ENCODE measurements at regions not wholly inside any gene's neighbourhood (a gene's known extent, or its start where the extent isn't known, plus 50 kb on each side); places are given as distances from the start of the nearest gene placed in this dataset.

DNA sequence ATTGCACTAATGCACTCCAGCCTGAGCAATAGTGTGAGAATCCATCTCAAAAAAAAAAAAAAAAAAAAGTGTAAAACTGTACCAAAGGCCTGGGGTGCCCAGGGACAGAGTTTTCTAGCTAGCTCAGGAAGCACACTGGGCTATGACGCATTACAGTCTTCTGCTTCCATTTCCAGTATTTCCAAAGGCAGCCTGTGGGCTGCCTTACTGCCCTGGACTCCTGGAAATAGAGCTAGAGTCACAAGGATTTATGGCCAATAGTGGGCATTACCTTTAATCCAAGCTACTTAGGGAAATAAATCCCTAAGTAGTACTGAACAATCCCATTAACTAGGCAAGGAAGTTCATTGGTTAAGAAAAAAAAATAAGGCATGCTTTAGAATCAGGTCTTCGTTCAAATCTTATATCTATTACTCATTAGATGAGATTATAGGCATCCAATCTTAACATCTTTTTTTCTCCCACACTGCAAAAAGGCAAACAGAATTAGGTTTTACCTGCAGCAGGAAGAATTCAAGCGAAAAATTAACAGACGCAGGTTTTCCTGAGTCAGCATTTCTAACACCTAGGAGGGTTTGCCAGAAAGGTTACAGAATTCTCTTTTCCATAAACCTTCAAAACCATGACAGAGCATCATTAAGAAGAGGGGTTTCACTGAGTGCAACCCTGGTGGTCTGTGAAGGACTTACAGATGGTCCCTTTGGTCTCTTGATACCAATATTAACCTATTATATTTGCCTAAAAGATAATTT, 85.6 kb upstream of the CCDC112 start:
- no peak for DNase-seq
- Histone ChIP-seq H3K36me3 (replicated peaks; ENCODE audit: control insufficient read depth, insufficient read depth, low read length) (no peaks in the 10 kb centered on the region), H3K4me3 (ENCODE audit: insufficient read depth, low read depth, low read length) (no peak overlapping the region), H3K27me3 (ENCODE audit: control insufficient read depth, insufficient read depth, low read length) (no peaks in the 10 kb centered on the region)

DNA sequence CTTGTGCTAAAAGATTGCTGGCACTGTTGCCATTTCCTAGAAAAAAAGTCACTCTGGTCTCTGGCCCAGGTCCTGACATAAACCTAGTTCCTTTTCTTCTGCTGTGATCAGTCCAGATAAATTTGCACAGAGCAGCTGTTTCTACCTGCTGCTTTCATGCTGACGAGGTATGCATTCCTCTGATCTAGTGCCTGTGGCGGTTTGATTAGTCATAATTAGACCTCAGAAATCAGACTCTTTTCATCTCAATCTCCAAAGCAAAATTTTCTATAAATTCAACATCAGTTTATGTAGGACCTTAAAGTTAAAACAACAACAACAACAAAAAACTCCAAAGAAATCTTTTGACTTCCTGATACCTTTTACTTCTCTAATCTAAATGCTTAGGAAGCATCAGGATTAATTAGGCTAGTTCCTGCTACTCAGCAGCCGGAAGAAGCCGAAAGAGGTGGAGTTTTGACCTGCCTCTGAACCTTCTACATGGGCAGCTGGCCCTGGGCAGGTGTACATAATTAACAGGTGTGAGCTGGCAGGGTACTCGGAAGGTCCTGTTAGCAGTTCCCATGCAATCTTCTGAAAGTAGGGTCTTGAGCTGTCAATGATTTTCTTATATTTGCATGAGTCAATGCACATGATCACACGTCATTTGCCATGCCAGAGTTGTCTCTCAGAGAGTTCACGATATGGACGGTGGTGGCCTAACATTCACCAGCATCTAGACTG, 83.3 kb upstream of the CCDC112 start:
- no peaks in the 10 kb centered on the region for H3K27me3 ChIP-seq (ENCODE audit: control insufficient read depth, insufficient read depth, low read length)
- no peaks in the 10 kb centered on the region for H3K36me3 ChIP-seq (replicated peaks; ENCODE audit: control insufficient read depth, insufficient read depth, low read length)
- DNase-seq: no peak
- no peak overlapping the region for H3K4me3 ChIP-seq (ENCODE audit: insufficient read depth, low read depth, low read length)

DNA sequence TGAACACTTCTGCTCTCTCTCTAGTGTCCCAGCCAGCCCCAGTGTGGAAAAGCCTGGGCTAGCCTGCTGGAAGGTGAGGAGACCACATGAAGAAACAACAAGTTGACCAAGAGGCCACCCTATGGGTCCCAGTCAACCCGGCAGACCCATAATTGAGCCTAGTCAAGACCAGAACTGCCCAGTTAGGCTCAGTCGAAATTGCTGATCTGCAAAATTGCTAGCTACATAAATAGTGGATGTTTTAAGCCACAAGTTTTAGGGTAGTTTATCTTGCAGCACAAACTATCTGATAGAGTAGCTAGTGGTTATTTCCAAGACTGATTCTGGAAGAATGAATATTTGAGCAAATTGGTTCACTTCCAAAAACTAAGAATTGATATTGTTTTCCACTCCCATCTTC, 82.3 kb upstream of the CCDC112 start:
- DNase-seq: no peak
- Histone ChIP-seq H3K4me3 (ENCODE audit: insufficient read depth, low read depth, low read length) (no peak overlapping the region), H3K27me3 (ENCODE audit: control insufficient read depth, insufficient read depth, low read length) (no peaks in the 10 kb centered on the region), H3K36me3 (replicated peaks; ENCODE audit: control insufficient read depth, insufficient read depth, low read length) (no peaks in the 10 kb centered on the region)

DNA sequence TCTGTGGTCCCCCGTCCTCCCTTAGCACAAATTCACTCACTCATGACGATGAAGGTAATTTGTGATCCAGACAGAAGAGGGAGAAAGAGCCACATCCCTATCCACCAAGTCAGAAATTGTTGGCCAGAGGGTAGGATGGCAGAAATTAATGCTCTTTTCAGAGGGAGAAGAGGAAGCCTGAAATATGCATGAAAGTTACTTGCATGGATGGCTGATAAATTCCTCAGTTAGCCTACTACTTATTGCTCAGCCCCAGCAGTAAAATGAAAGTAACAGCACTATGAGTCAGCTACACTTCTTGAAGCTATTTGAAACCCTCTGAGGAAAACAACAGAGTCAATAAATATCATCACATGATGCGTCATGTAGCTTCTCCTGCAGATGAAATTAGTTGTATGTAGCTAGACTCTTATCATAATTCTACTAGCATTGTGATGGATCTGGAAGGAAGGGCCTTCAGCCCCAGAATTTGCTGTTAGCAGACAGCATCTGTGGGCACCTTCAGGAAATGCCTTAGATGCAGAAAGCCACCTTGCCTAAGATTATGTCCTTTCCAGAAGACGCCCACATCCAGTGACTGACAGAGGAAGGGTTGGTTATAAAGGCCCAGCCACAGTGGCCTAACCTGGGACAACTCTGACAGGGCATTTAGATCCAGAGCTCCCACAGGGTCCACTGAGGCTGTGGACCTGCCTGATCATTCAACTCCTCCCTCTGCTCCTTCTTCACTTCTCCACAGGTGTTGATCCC, 81.2 kb upstream of the CCDC112 start:
- no peak for DNase-seq
- Histone ChIP-seq H3K36me3 (replicated peaks; ENCODE audit: control insufficient read depth, insufficient read depth, low read length) (no peaks in the 10 kb centered on the region), H3K4me3 (ENCODE audit: insufficient read depth, low read depth, low read length) (no peak overlapping the region), H3K27me3 (ENCODE audit: control insufficient read depth, insufficient read depth, low read length) (no peaks in the 10 kb centered on the region)

DNA sequence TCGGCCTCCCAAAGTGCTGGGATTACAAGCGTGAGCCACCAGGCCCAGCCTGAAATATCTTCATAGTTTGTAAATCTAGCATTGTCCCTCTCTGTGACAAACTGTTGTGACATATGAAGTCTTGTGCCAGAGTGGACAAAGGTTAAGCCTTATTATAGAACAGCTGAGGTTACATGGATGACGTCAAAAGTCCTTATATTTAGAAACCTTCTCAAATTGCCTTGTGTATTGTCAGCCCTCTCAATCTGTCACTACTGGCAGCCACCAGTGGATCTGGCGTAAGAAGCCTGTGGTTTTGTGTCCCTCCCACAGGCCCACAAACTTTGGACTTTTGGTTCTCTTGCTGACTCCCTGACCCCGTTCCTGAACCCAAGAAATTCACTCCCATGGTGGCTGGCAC, 79.4 kb upstream of the CCDC112 start:
- no peak for DNase-seq
- Histone ChIP-seq H3K27me3 (ENCODE audit: control insufficient read depth, insufficient read depth, low read length) (no peaks in the 10 kb centered on the region), H3K36me3 (replicated peaks; ENCODE audit: control insufficient read depth, insufficient read depth, low read length) (no peaks in the 10 kb centered on the region), H3K4me3 (ENCODE audit: insufficient read depth, low read depth, low read length) (no peak overlapping the region)

DNA sequence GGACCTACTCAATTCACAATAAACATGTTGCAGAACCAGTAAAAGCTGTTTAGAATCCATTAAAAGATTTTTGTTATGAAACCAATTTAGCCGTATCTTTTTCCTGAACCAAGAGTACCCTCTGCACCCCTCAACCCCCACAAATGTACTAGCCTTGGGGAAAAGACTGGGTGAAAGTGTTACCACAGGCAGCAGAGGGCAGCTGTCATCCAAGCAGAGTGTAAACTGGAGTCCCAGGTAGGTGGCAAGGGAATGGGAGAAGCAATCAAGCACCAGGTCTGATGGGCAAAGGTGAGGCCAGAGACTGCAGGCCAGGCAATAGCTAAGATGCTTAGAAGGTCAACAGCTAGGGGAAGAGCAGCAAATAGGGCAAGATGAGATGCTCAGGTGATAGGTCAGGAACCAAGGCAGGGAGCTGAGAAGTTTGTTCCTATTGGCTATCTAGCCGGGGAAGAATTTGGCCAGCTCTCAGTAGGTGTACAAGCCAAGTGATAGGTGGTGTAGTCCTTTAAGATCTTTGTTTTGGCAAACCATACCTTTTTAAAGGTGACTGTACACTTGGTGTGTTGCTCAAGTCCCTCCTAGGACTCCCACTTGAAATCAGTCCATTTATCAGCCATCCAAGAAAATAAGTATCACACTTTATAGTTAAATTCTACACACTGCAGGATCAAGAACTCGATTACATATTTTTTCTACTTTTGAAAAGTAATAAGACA, 77.8 kb upstream of the CCDC112 start:
- Histone ChIP-seq H3K36me3 (replicated peaks; ENCODE audit: control insufficient read depth, insufficient read depth, low read length) (no peaks in the 10 kb centered on the region), H3K4me3 (ENCODE audit: insufficient read depth, low read depth, low read length) (no peak overlapping the region), H3K27me3 (ENCODE audit: control insufficient read depth, insufficient read depth, low read length) (no peaks in the 10 kb centered on the region)
- no peak for DNase-seq

DNA sequence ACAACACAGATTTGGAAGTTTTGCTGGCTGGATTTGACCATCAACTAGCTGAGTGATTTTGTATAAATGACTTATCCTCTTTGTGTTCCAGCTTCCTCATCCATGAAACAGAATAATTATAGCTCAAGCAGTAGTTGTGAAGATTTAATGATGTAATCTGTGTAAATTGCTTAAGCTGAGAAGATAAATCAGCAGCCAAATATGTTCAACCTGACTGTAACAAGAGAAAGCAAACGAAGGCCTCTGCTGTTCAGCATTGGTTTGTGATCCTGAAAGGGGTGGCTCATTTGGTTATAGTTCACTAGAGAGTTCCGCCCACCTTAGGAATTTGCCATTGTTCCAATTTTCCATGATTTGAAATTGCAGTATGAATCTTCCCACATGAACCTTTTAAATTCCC, 75.7 kb upstream of the CCDC112 start:
- Histone ChIP-seq H3K36me3 (replicated peaks; ENCODE audit: control insufficient read depth, insufficient read depth, low read length) (no peaks in the 10 kb centered on the region), H3K4me3 (ENCODE audit: insufficient read depth, low read depth, low read length) (no peak overlapping the region), H3K27me3 (ENCODE audit: control insufficient read depth, insufficient read depth, low read length) (no peaks in the 10 kb centered on the region)
- DNase-seq: no peak

DNA sequence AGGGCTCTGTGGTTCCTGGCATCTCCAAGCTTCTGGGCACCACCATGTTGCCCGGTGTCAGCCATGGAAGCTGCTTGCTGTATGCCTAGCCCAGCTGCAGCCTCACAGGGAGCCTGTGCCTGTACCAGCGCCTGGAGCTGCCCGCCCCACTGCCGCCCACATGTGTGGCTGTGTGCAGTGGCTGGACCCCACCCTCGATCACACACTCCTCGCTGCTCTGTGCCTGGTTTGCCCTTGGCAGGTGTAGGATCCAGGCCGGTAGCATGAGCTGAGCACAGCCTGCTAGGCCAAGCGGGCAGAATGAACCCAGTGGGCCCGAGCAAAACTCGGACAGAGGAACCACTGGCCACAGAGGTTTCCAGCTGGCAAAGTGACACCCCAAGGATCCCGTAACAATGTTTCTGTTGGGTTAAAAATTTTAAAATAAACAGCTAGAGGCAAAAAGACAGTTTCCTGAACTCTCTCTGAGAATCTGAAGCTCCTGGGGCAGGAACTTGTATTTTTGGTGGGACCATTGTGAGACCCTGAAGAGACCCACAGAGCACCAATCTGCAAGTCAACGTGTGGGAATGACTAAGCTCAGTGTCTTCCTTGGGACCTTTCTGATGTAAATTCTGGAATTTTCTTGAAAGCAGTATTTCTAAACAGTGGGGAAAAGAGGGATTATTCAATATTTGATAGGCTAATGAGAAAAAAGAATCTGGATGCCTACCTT, 73.1 kb upstream of the CCDC112 start:
- no peak overlapping the region for H3K4me3 ChIP-seq (ENCODE audit: insufficient read depth, low read depth, low read length)
- H3K27me3 ChIP-seq (ENCODE audit: control insufficient read depth, insufficient read depth, low read length): no peaks in the 10 kb centered on the region
- H3K36me3 ChIP-seq (replicated peaks; ENCODE audit: control insufficient read depth, insufficient read depth, low read length): no peaks in the 10 kb centered on the region
- DNase-seq: peak; percentile 67

DNA sequence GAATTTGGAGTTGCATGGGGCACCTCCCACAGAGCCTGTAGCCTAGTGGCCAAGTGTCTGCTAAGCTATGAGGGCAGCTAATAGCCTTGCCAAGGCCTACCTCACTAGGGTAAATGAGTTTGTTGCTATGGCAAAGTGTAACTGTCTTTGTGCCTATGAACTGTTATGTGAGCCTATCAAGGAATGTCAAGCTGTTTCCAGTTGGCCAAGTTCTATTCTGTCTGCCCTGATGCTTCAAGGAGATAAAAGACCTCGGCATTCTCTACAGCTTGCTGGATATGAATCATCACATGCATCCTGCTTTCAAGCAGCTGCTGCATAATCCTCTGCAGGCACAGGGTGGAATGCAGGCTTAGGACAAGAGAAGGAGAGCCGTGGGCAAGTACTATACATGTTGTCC, 69.8 kb upstream of the CCDC112 start:
- no peaks in the 10 kb centered on the region for H3K36me3 ChIP-seq (replicated peaks; ENCODE audit: control insufficient read depth, insufficient read depth, low read length)
- H3K27me3 ChIP-seq (ENCODE audit: control insufficient read depth, insufficient read depth, low read length): no peaks in the 10 kb centered on the region
- H3K4me3 ChIP-seq (ENCODE audit: insufficient read depth, low read depth, low read length): no peak overlapping the region
- DNase-seq: no peak

DNA sequence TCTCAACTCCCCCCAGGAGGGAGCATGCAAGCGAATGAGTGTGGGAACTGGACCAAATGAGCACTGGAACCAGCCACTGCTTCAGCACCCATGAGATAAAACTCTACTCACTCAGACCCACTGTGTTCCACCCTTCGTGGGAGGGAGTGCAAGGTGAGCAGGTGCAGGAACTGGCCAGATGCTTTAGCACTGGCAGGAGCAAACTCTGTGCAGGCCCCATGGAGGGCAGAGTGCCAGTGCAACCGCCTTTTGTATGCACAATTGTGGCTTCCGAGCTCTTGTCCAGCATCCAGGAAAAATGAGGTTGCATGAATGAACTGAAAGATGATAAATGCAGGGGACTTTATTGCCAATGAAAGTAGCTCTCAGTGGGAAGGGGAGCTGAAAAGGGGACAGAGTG, 67.4 kb upstream of the CCDC112 start:
- Histone ChIP-seq H3K36me3 (replicated peaks; ENCODE audit: control insufficient read depth, insufficient read depth, low read length) (no peaks in the 10 kb centered on the region), H3K27me3 (ENCODE audit: control insufficient read depth, insufficient read depth, low read length) (no peaks in the 10 kb centered on the region), H3K4me3 (ENCODE audit: insufficient read depth, low read depth, low read length) (no peak overlapping the region)
- DNase-seq: no peak

DNA sequence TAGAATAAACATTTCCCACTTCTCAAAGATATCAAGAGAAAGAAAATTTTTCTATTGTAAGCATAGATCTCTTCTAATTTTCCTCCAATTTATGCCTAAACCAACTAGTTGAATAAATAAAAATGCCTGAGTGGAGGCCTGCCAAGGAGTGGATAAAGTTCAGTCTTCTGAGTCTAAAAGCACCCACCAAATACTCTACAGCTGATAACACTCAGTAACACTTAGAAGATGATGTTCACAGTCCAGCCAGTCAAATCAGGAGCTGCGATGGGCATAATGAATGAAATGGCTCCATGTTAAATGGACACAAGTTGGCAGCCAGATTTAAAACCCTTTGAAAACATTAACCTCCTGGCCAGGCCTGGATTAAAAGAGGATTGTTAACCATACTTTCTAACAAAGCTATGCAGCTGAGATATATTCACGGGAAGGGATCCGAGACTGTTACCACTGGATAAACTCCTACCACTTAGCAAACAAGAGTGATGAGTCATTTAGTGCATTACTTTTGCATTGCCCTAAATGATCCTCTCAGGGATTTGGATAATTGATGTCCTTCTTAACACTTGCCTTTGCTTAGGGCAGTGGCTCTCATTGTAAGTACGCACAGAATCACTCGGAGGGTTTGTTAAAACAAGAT, 63.7 kb upstream of the CCDC112 start:
- no peaks in the 10 kb centered on the region for H3K27me3 ChIP-seq (ENCODE audit: control insufficient read depth, insufficient read depth, low read length)
- no peak for DNase-seq
- H3K4me3 ChIP-seq (ENCODE audit: insufficient read depth, low read depth, low read length): no peak overlapping the region
- H3K36me3 ChIP-seq (replicated peaks; ENCODE audit: control insufficient read depth, insufficient read depth, low read length): no peaks in the 10 kb centered on the region

DNA sequence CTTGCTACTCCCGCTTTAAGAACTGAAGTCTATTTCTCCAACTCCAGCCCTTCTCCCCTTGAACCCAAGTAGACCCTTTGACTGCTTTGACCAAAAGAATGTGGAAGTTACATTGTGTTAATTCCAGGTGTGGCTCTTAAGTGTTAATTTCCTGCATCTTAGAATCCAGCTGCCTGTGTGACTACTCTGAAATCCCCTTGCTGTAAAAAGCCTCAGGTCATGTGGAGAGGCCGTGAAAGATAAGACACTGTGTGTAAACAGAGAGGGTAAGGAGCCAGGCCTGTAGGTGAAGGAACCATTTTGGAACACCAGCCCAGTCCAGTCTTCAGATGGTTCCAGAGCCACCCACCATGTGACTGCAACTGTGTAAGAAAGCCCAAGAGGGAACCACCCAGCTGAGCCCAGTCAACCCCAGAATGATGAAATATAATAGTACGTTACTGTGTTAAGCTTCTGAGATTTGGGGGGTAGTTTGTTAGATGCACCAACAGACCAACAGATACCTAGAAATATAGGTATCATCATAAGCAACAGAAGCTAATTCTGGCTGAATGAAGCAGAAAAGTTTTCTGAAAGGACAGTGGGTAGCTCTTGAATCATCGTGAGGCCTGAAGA, 59.4 kb upstream of the CCDC112 start:
- Histone ChIP-seq H3K4me3 (ENCODE audit: insufficient read depth, low read depth, low read length) (no peak overlapping the region), H3K36me3 (replicated peaks; ENCODE audit: control insufficient read depth, insufficient read depth, low read length) (no peaks in the 10 kb centered on the region), H3K27me3 (ENCODE audit: control insufficient read depth, insufficient read depth, low read length) (no peaks in the 10 kb centered on the region)
- DNase-seq: no peak

DNA sequence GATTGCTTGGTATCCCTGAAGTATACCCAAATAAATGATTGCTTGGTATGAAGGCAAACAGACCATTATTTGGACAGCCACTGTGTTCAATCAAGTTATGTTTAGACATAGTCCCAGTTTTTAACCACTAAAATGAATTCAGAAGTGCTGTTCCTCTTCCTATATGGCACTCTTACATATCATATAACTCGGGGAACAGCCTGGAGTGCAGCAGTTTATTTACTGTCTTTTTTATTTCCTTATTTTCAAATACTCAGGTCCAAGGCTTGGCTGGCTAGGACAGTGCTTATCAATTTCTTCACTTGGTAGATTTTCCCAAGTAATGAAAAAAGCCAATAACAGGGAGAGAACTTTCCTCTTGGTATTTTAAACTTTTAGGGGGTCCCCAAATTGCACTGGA, 58.6 kb upstream of the CCDC112 start:
- DNase-seq: no peak
- Histone ChIP-seq H3K4me3 (ENCODE audit: insufficient read depth, low read depth, low read length) (no peak overlapping the region), H3K27me3 (ENCODE audit: control insufficient read depth, insufficient read depth, low read length) (no peaks in the 10 kb centered on the region), H3K36me3 (replicated peaks; ENCODE audit: control insufficient read depth, insufficient read depth, low read length) (no peaks in the 10 kb centered on the region)
